ENCODE measurements at regions not wholly inside any gene's neighbourhood (a gene's known extent, or its start where the extent isn't known, plus 50 kb on each side); places are given as distances from the start of the nearest gene placed in this dataset.
"Not testable (repeated sequence)": the region's sequence is repeated elsewhere in the genome, so short reads cannot be mapped to it uniquely, and the experiment has no call there.

GRCh38 chr21:25176637-25177412, 430.5 kb downstream of the MRPL39 start:
- TF ChIP-seq PAX5 (IDR thresholded peaks at IDR 0.05; ENCODE audit: insufficient read depth, low read length, severe bottlenecking) = no peak
- TF ChIP-seq POU2F2 (IDR thresholded peaks at IDR 0.05; ENCODE audit: low read depth, low read length) = no peak; the same call in 1 of the 2 replicates
- TF ChIP-seq POLR2A (IDR thresholded peaks at IDR 0.05; ENCODE audit: low read depth, low read length) = no peak
- TF ChIP-seq POLR2AphosphoS5 (IDR thresholded peaks at IDR 0.05; ENCODE audit: low read depth, low read length) = no peak
- TF ChIP-seq SPI1 (IDR thresholded peaks at IDR 0.05; ENCODE audit: low read depth, low read length) = no peak
- peak; percentile 6 for DNase-seq (ENCODE audit: insufficient read length, low spot score)
- FAIRE-seq = peak; percentile 76

- FAIRE-seq (no peak), DNase-seq (ENCODE audit: insufficient read length, low spot score) (no peak)
- no peak for TF ChIP-seq POLR2AphosphoS5 (IDR thresholded peaks at IDR 0.05; ENCODE audit: low read depth, low read length)
- no peak for TF ChIP-seq TAF1 (IDR thresholded peaks at IDR 0.05; ENCODE audit: low read depth, low read length)
- TF ChIP-seq POU2F2 (IDR thresholded peaks at IDR 0.05; ENCODE audit: low read depth, low read length) = no peak
- no peak for TF ChIP-seq POLR2A (IDR thresholded peaks at IDR 0.05; ENCODE audit: low read depth, low read length)
- no peak for TF ChIP-seq PAX5 (IDR thresholded peaks at IDR 0.05; ENCODE audit: insufficient read depth, low read length, severe bottlenecking)
- TF ChIP-seq SPI1 (IDR thresholded peaks at IDR 0.05; ENCODE audit: low read depth, low read length) = no peak
Observed at GRCh38 chr21:25175938-25176337, 431.3 kb downstream of the MRPL39 start.

- FAIRE-seq = no peak
- no peak for TF ChIP-seq TAF1 (IDR thresholded peaks at IDR 0.05; ENCODE audit: low read depth, low read length)
- no peak for TF ChIP-seq PAX5 (IDR thresholded peaks at IDR 0.05; ENCODE audit: insufficient read depth, low read length, severe bottlenecking)
- TF ChIP-seq POLR2A (IDR thresholded peaks at IDR 0.05; ENCODE audit: low read depth, low read length) = no peak
- no peak for TF ChIP-seq POLR2AphosphoS5 (IDR thresholded peaks at IDR 0.05; ENCODE audit: low read depth, low read length)
- no peak for DNase-seq (ENCODE audit: insufficient read length, low spot score)
Observed at GRCh38 chr21:25171438-25171837, 435.8 kb downstream of the MRPL39 start.

- TF ChIP-seq SPI1 (IDR thresholded peaks at IDR 0.05; ENCODE audit: low read depth, low read length) (no peak), PAX5 (IDR thresholded peaks at IDR 0.05; ENCODE audit: insufficient read depth, low read length, severe bottlenecking) (no peak), POLR2A (IDR thresholded peaks at IDR 0.05; ENCODE audit: low read depth, low read length) (no peak), POU2F2 (IDR thresholded peaks at IDR 0.05; ENCODE audit: low read depth, low read length) (no peak), POLR2AphosphoS5 (IDR thresholded peaks at IDR 0.05; ENCODE audit: low read depth, low read length) (no peak), TAF1 (IDR thresholded peaks at IDR 0.05; ENCODE audit: low read depth, low read length) (no peak)
- DNase-seq (ENCODE audit: insufficient read length, low spot score) = no peak
- FAIRE-seq = no peak
Observed at GRCh38 chr21:25170681-25171080, 436.6 kb downstream of the MRPL39 start.

GRCh38 chr21:25169370-25169769, 437.9 kb downstream of the MRPL39 start:
- TF ChIP-seq POLR2AphosphoS5 (IDR thresholded peaks at IDR 0.05; ENCODE audit: low read depth, low read length) (no peak), PAX5 (IDR thresholded peaks at IDR 0.05; ENCODE audit: insufficient read depth, low read length, severe bottlenecking) (no peak), TAF1 (IDR thresholded peaks at IDR 0.05; ENCODE audit: low read depth, low read length) (no peak), SPI1 (IDR thresholded peaks at IDR 0.05; ENCODE audit: low read depth, low read length) (no peak), POLR2A (IDR thresholded peaks at IDR 0.05; ENCODE audit: low read depth, low read length) (no peak), POU2F2 (IDR thresholded peaks at IDR 0.05; ENCODE audit: low read depth, low read length) (no peak)
- DNase-seq (ENCODE audit: insufficient read length, low spot score) (no peak), FAIRE-seq (no peak)

- not testable (repeated sequence) for FAIRE-seq
Observed at GRCh38 chr21:25166904-25167303, 440.4 kb downstream of the MRPL39 start.

GRCh38 chr21:25161571-25161970, 445.7 kb downstream of the MRPL39 start:
- no peak for TF ChIP-seq PAX5 (IDR thresholded peaks at IDR 0.05; ENCODE audit: insufficient read depth, low read length, severe bottlenecking)
- TF ChIP-seq POU2F2 (IDR thresholded peaks at IDR 0.05; ENCODE audit: low read depth, low read length) = no peak
- no peak for TF ChIP-seq SPI1 (IDR thresholded peaks at IDR 0.05; ENCODE audit: low read depth, low read length)
- TF ChIP-seq POLR2A (IDR thresholded peaks at IDR 0.05; ENCODE audit: low read depth, low read length) = no peak
- no peak for TF ChIP-seq TAF1 (IDR thresholded peaks at IDR 0.05; ENCODE audit: low read depth, low read length)
- TF ChIP-seq POLR2AphosphoS5 (IDR thresholded peaks at IDR 0.05; ENCODE audit: low read depth, low read length) = no peak
- DNase-seq (ENCODE audit: insufficient read length, low spot score) (no peak), FAIRE-seq (no peak)

More at GRCh38 chr21:25166904-25167303, 440.4 kb downstream of the MRPL39 start:
- DNase-seq (ENCODE audit: insufficient read length, low spot score) = not testable (repeated sequence)

GRCh38 chr21:25155020-25155419, 452.3 kb downstream of the MRPL39 start:
- FAIRE-seq; DNase-seq (ENCODE audit: insufficient read length, low spot score): not testable (repeated sequence)

GRCh38 chr21:25149022-25149421, 458.3 kb downstream of the MRPL39 start:
- FAIRE-seq = no peak

GRCh38 chr21:25139414-25139813, 467.9 kb downstream of the MRPL39 start:
- TF ChIP-seq TAF1 (IDR thresholded peaks at IDR 0.05; ENCODE audit: low read depth, low read length) (no peak), POLR2A (IDR thresholded peaks at IDR 0.05; ENCODE audit: low read depth, low read length) (no peak), SPI1 (IDR thresholded peaks at IDR 0.05; ENCODE audit: low read depth, low read length) (no peak), PAX5 (IDR thresholded peaks at IDR 0.05; ENCODE audit: insufficient read depth, low read length, severe bottlenecking) (no peak), POLR2AphosphoS5 (IDR thresholded peaks at IDR 0.05; ENCODE audit: low read depth, low read length) (no peak), POU2F2 (IDR thresholded peaks at IDR 0.05; ENCODE audit: low read depth, low read length) (no peak)
- no peak for DNase-seq (ENCODE audit: insufficient read length, low spot score)
- FAIRE-seq = no peak

More at GRCh38 chr21:25149022-25149421, 458.3 kb downstream of the MRPL39 start:
- no peak for TF ChIP-seq POLR2AphosphoS5 (IDR thresholded peaks at IDR 0.05; ENCODE audit: low read depth, low read length)
- no peak for TF ChIP-seq POLR2A (IDR thresholded peaks at IDR 0.05; ENCODE audit: low read depth, low read length)
- TF ChIP-seq PAX5 (IDR thresholded peaks at IDR 0.05; ENCODE audit: insufficient read depth, low read length, severe bottlenecking) = no peak
- TF ChIP-seq TAF1 (IDR thresholded peaks at IDR 0.05; ENCODE audit: low read depth, low read length) = no peak
- TF ChIP-seq SPI1 (IDR thresholded peaks at IDR 0.05; ENCODE audit: low read depth, low read length) = no peak
- TF ChIP-seq POU2F2 (IDR thresholded peaks at IDR 0.05; ENCODE audit: low read depth, low read length) = no peak
- DNase-seq (ENCODE audit: insufficient read length, low spot score) = no peak
